ENCODE measurements at regions not wholly inside any gene's neighbourhood (a gene's known extent, or its start where the extent isn't known, plus 50 kb on each side); places are given as distances from the start of the nearest gene placed in this dataset.
"Not testable (repeated sequence)": the region's sequence is repeated elsewhere in the genome, so short reads cannot be mapped to it uniquely, and the experiment has no call there.

DNA sequence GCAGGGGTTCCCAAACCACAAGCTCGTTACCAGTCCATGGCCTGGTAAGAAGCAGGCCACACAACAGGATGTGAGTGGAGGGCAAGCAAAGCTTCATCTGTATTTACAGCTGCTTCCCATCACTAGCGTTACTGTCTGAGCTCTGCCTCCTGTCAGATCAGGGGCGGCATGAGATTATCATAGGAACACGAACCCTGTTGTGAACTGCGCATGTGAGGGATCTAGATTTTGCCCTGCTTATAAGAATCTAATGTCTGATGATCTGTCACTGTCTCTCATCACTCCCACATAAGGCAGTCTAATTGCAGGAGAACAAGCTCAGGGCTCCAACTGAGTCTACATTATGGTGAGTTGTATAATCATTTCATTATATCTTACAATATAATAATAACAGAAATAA lies 677.4 kb upstream of the SLITRK6 start:
- no peak overlapping the region for H3K27ac ChIP-seq
- H3K9me3 ChIP-seq: no peaks in the 10 kb centered on the region
- TF ChIP-seq, protein P1, sequence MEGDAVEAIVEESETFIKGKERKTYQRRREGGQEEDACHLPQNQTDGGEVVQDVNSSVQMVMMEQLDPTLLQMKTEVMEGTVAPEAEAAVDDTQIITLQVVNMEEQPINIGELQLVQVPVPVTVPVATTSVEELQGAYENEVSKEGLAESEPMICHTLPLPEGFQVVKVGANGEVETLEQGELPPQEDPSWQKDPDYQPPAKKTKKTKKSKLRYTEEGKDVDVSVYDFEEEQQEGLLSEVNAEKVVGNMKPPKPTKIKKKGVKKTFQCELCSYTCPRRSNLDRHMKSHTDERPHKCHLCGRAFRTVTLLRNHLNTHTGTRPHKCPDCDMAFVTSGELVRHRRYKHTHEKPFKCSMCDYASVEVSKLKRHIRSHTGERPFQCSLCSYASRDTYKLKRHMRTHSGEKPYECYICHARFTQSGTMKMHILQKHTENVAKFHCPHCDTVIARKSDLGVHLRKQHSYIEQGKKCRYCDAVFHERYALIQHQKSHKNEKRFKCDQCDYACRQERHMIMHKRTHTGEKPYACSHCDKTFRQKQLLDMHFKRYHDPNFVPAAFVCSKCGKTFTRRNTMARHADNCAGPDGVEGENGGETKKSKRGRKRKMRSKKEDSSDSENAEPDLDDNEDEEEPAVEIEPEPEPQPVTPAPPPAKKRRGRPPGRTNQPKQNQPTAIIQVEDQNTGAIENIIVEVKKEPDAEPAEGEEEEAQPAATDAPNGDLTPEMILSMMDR (IDR thresholded peaks at IDR 0.05): no peak
- no peak for TF ChIP-seq EP300 (IDR thresholded peaks at IDR 0.05)
- TF ChIP-seq POLR2A (IDR thresholded peaks at IDR 0.05): no peak
- H3K36me3 ChIP-seq: no peaks in the 10 kb centered on the region
- H3K4me3 ChIP-seq: no peak overlapping the region
- H3K27me3 ChIP-seq: no peaks in the 10 kb centered on the region
- H3K4me1 ChIP-seq (ENCODE audit: insufficient read depth): no peaks in the 10 kb centered on the region
- DNase-seq: no peak
- intact Hi-C loops (cut with DNase I): no loop called here
- 67 to 76% (median 75%) methylated on average over 5 of the region's 5 CpGs for WGBS, 3 donors

DNA sequence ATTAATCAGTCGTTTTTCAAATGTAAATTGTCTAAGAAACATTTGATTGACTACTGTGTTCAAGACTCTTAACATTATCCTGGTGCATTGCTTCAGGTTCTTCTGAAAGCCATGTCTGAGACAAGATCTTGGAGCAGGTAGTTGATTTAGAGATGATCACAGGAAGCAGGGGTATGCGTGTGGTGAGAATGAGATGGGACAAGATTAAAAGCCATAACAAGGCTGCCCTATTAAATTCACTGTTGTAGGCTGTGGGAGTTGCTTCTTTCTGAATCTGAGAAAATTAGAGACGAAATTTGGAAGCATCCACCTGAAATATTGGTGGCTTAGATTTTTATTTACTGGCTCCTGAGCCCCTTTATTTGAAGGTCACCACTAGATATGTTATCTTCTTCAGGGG lies 687.4 kb upstream of the SLITRK6 start:
- H3K27me3 ChIP-seq: peaks cover 2% of the 10 kb centered on the region
- H3K9me3 ChIP-seq: no peaks in the 10 kb centered on the region
- H3K4me1 ChIP-seq (ENCODE audit: insufficient read depth): no peaks in the 10 kb centered on the region
- no peak for TF ChIP-seq POLR2A (IDR thresholded peaks at IDR 0.05)
- TF ChIP-seq EP300 (IDR thresholded peaks at IDR 0.05): no peak
- TF ChIP-seq, protein P1 (IDR thresholded peaks at IDR 0.05): no peak
- H3K4me3 ChIP-seq: no peak overlapping the region
- no peak overlapping the region for H3K27ac ChIP-seq
- WGBS, 3 donors: 53 to 67% (median 57%) methylated on average over 3 of the region's 3 CpGs
- no peaks in the 10 kb centered on the region for H3K36me3 ChIP-seq
- no peak for DNase-seq
- intact Hi-C loops (cut with DNase I): no loop called here

- Histone ChIP-seq H3K36me3 (no peaks in the 10 kb centered on the region), H3K9me3 (no peaks in the 10 kb centered on the region), H3K4me1 (ENCODE audit: insufficient read depth) (no peaks in the 10 kb centered on the region), H3K27ac (no peak overlapping the region), H3K4me3 (no peak overlapping the region), H3K27me3 (no peaks in the 10 kb centered on the region)
- TF ChIP-seq POLR2A (IDR thresholded peaks at IDR 0.05): no peak
- no peak for TF ChIP-seq EP300 (IDR thresholded peaks at IDR 0.05)
- TF ChIP-seq, protein P1 (IDR thresholded peaks at IDR 0.05): no peak
- intact Hi-C loops (cut with DNase I): no loop called here
- no peak for DNase-seq
- 86 to 92% (median 88%) methylated on average over 1 of the region's 1 CpG for WGBS, 3 donors
These were observed 691.9 kb upstream of the SLITRK6 start for GRCh38 chr13:86491121-86491520.

DNA sequence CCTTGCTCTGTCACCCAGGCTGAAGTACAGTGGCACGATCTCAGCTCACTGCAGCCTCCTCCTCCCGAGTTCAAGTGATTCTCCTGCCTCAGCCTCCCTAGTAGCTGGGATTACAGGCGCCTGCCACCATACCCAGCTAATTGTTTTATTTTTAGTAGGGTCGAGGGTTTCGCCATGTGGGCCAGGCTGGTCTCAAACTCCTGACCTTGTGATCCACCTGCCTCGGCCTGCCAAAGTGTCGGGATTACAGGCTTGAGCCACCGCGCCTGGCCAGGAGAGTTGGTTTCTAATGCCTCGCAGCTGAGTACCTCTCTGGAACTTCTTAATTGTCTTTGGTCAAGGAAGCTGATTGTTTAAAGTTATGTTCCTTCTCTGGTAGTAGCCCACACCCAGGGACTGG lies 702.7 kb upstream of the SLITRK6 start:
- H3K4me3 ChIP-seq; H3K4me1 ChIP-seq (ENCODE audit: insufficient read depth); DNase-seq; H3K36me3 ChIP-seq; H3K27me3 ChIP-seq; H3K9me3 ChIP-seq; intact Hi-C loops (cut with DNase I); H3K27ac ChIP-seq: not testable (repeated sequence)
- 87 to 90% (median 88%) methylated on average over 10 of the region's 10 CpGs for WGBS, 3 donors

DNA sequence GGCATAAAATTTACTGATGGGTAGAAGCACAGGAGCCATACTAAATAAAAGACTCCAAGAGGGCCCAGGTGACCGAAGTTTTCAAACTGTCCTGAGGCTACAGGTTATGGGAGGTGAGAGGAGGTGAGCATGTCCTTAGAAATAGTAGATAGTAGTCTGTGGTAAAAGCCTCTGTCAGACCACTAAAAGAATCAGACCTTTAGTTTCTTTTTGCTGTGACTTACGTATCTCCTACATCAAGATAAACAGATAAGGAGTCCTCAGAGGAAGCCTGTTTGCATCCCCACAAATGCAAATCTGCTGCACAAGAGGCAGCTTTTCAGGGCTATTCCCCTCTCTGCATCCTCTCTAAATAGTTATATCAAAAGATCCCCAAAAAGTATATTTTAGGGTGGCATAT lies 711.6 kb upstream of the SLITRK6 start:
- Histone ChIP-seq H3K4me1 (ENCODE audit: insufficient read depth) (no peaks in the 10 kb centered on the region), H3K9me3 (no peaks in the 10 kb centered on the region), H3K4me3 (no peak overlapping the region), H3K27ac (no peak overlapping the region), H3K27me3 (no peaks in the 10 kb centered on the region), H3K36me3 (no peaks in the 10 kb centered on the region)
- WGBS, 3 donors: 61 to 73% (median 72%) methylated on average over 2 of the region's 2 CpGs
- no peak for DNase-seq
- intact Hi-C loops (cut with DNase I): no loop called here
- TF ChIP-seq, protein P1 (IDR thresholded peaks at IDR 0.05): no peak
- no peak for TF ChIP-seq POLR2A (IDR thresholded peaks at IDR 0.05)
- no peak for TF ChIP-seq EP300 (IDR thresholded peaks at IDR 0.05)

Data from ovary (tissue), 7 donors.